K562 (cell line): ENCODE measurements at regions not wholly inside any gene's neighbourhood (a gene's known extent, or its start where the extent isn't known, plus 50 kb on each side); places are given as distances from the start of the nearest gene placed in this dataset.

ENCODE experiments used
- ATAC-seq: fragments of 200-7000 bp; cut with Tn5 transposase; 3 replicates; pipeline ENCODE4 v1.9.1; 2020; ENCODE audit warnings: moderate library complexity
- BruUV-seq: library from RNA; stranded (reverse); fragments of 400-500 nt; replicated peaks from 2 replicates; lab custom pipeline; 2021; lab: Mats Ljungman, UMichigan
- CTCF ChIA-PET: fragments of 300-600 bp; formaldehyde crosslinking; extraction: SDS; loops from one replicate; lab custom pipeline; 2021; ENCODE audit warnings: low intra/inter-chr PET ratio; lab: Yijun Ruan, JAX
- POLR2A ChIA-PET: fragments of 300-600, 350-650 bp; sonication (Branson Sonifier 250); formaldehyde crosslinking; extraction: SDS; loops from one replicate; lab custom pipeline; 2021; ENCODE audit warnings: antibody characterized with exemption, inconsistent platforms; lab: Yijun Ruan, JAX
- DNase-seq, 4 experiments: peaks; one replicate each; pipeline versions ENCODE4 v3.0.0 to v3.0.0-alpha.2; 2011 to 2018; ENCODE audit warnings: low spot score in 3 of 4, mixed read lengths in 3 of 4; ENCODE audit errors: extremely low read depth in 1 of 4
- FAIRE-seq: peaks from 2 replicates; lab custom pipeline; 2011; peaks lifted over from hg19 to GRCh38; lab: Jason Lieb, UNC
- H2AFZ ChIP-seq: 2 replicates; pipeline ENCODE4 v1.6.0; 2011; ENCODE audit warnings: low read depth, low read length, control low read depth, inconsistent platforms
- H3K27ac ChIP-seq: fragments of 200-600 bp; 3 replicates; pipeline ENCODE4 v1.8.0; 2011; ENCODE audit warnings: low read depth, mild to moderate bottlenecking, control low read depth, inconsistent platforms, low read length, moderate library complexity, mixed read lengths; ENCODE audit errors: extremely low read depth
- H3K27me3 ChIP-seq, 2 experiments: fragments of 300-600 bp in 1 of 2; 2 replicates in 1 of 2; 3 replicates in 1 of 2; pipeline versions ENCODE4 v1.6.0 to v1.8.0; 2011; ENCODE audit warnings: inconsistent platforms in 2 of 2, low read length in 2 of 2, mild to moderate bottlenecking in 1 of 2, mixed read lengths in 1 of 2, moderate library complexity in 1 of 2; ENCODE audit not compliant: control insufficient read depth in 2 of 2, insufficient read depth in 2 of 2
- H3K36me3 ChIP-seq: fragments of 300-600 bp; 3 replicates; pipeline ENCODE4 v1.8.0; 2011; ENCODE audit warnings: mild to moderate bottlenecking, low read length, inconsistent platforms; ENCODE audit not compliant: control insufficient read depth, insufficient read depth
- H3K4me1 ChIP-seq, 2 experiments: fragments of 200-600 bp in 1 of 2; replicated peaks in 1 of 2; 2 replicates in 1 of 2; 3 replicates in 1 of 2; pipeline versions ENCODE4 v1.5.1 to v1.8.0; 2011; ENCODE audit warnings: inconsistent platforms in 2 of 2, low read length in 2 of 2, mild to moderate bottlenecking in 1 of 2, mixed read lengths in 1 of 2, moderate library complexity in 1 of 2; ENCODE audit not compliant: control insufficient read depth in 2 of 2, insufficient read depth in 2 of 2
- H3K4me2 ChIP-seq: 2 replicates; pipeline ENCODE4 v1.6.1; 2011; ENCODE audit warnings: low read length, control low read depth, inconsistent platforms, mixed read lengths; ENCODE audit not compliant: insufficient read depth
- H3K4me3 ChIP-seq: fragments of 200-600 bp; sonication (generic), shearing (Covaris generic); 2 replicates; pipeline ENCODE4 v1.5.1; 2016; ENCODE audit warnings: control low read depth, inconsistent platforms
- H3K79me2 ChIP-seq: fragments of 200-600 bp; 3 replicates; pipeline ENCODE4 v1.8.0; 2011; ENCODE audit warnings: low read length, inconsistent platforms; ENCODE audit not compliant: control insufficient read depth, insufficient read depth
- H3K9ac ChIP-seq, 2 experiments: 2 replicates each; pipeline versions ENCODE4 v1.6.0 to v1.6.1; 2011; ENCODE audit warnings: low read depth in 2 of 2, low read length in 2 of 2, control low read depth in 1 of 2, inconsistent platforms in 1 of 2, mild to moderate bottlenecking in 1 of 2, mixed read lengths in 1 of 2; ENCODE audit not compliant: insufficient read depth in 1 of 2
- H3K9me1 ChIP-seq: one replicate; pipeline ENCODE4 v1.6.0; 2011; ENCODE audit warnings: inconsistent platforms, mild to moderate bottlenecking, low read length, moderate library complexity; ENCODE audit not compliant: control insufficient read depth, insufficient read depth
- H3K9me3 ChIP-seq: replicated peaks from 2 replicates; pipeline ENCODE4 v1.5.1; 2011; ENCODE audit warnings: low read depth, low read length, inconsistent platforms; ENCODE audit not compliant: control insufficient read depth, insufficient read depth
- H4K20me1 ChIP-seq: replicated peaks from 2 replicates; pipeline ENCODE4 v1.6.1; 2011; ENCODE audit warnings: low read length, inconsistent platforms, mixed read lengths; ENCODE audit not compliant: control insufficient read depth, insufficient read depth
- ASH1L ChIP-seq: fragments of 450-650 bp; IDR thresholded peaks from 2 replicates; pipeline ENCODE4 v1.6.1; 2018; ENCODE audit warnings: borderline replicate concordance, mild to moderate bottlenecking, low read depth; ENCODE audit not compliant: partially characterized antibody
- FOS ChIP-seq: IDR thresholded peaks from 3 replicates; pipeline ENCODE4 v1.6.1; 2011; ENCODE audit not compliant: insufficient read length; ENCODE audit errors: extremely low read depth
- GTF2E2 ChIP-seq: fragments of 200-800 bp; sonication (Bioruptor generic); IDR thresholded peaks from 2 replicates; pipeline ENCODE4 v1.6.1; 2016; ENCODE audit warnings: missing genetic modification characterization, missing compliant biosample characterization
- PHB2 ChIP-seq: fragments of 450-650 bp; IDR thresholded peaks from 2 replicates; pipeline ENCODE4 v1.6.1; 2017; ENCODE audit warnings: low read depth
- RBM22 ChIP-seq: fragments of 200-400 bp; formaldehyde crosslinking; IDR thresholded peaks from 2 replicates; pipeline ENCODE4 v1.6.1; 2018; ENCODE audit warnings: low read length, low read depth; ENCODE audit not compliant: poor library complexity, severe bottlenecking
- SRSF1 ChIP-seq: fragments of 200-400 bp; formaldehyde crosslinking; IDR thresholded peaks from 2 replicates; pipeline ENCODE4 v1.6.1; 2017; ENCODE audit warnings: mild to moderate bottlenecking, low read depth, low read length, moderate library complexity
- STAT5B ChIP-seq: fragments of 250-450 bp; sonication (Bioruptor Pico); IDR thresholded peaks from 2 replicates; pipeline ENCODE4 v1.8.0; 2021; ENCODE audit warnings: mild to moderate bottlenecking, inconsistent platforms
- TARDBP ChIP-seq: fragments of 450-650 bp; IDR thresholded peaks from 2 replicates; pipeline ENCODE4 v1.6.1; 2016
- TCFL5 ChIP-seq: fragments of 250-450 bp; sonication (Bioruptor Pico); conservative IDR thresholded peaks from 2 replicates; pipeline ENCODE4 v1.6.1; 2021; ENCODE audit warnings: mild to moderate bottlenecking, moderate library complexity, matching md5 sums
- TGIF2 ChIP-seq: sonication (generic); formaldehyde crosslinking; IDR thresholded peaks from 2 replicates; pipeline ENCODE4 v1.8.1; 2022; ENCODE audit warnings: mild to moderate bottlenecking, missing genetic modification reagents, moderate library complexity
- WGBS: fragments of 100-300 bp; shearing (Covaris generic); methylation state at CpG from one replicate; pipeline ENCODE4 v1.1.6; 2016; ENCODE audit warnings: low coverage, mixed read lengths; ENCODE audit not compliant: insufficient coverage; ENCODE audit errors: missing lambda C conversion rate; 5-methylcytosine and 5-hydroxymethylcytosine counted together
- in situ Hi-C: fragments of 300-500 bp; cut with MboI; formaldehyde crosslinking; loops from 4 replicates; pipeline ENCODE4 v1.15.0; 2018; ENCODE audit warnings: inconsistent platforms, mixed read lengths
- intact Hi-C: fragments of 100-400 bp; cut with micrococcal nuclease; formaldehyde crosslinking; loops from 2 replicates; pipeline ENCODE4 v1.14.2; 2022
- TF ChIP-seq, protein P1 (sequence below): fragments of 250-450 bp; sonication (Bioruptor Pico); IDR thresholded peaks from 2 replicates; pipeline ENCODE4 v1.5.0; 2021
- TF ChIP-seq, protein P2 (sequence below), 2 experiments: fragments of 250-450 bp in 1 of 2; fragments of 450-650 bp in 1 of 2; sonication (Bioruptor Pico) in 1 of 2; IDR thresholded peaks; 2 replicates each; pipeline versions ENCODE4 v1.6.1 to v1.8.0; 2016 to 2021; ENCODE audit warnings: mild to moderate bottlenecking in 2 of 2, moderate library complexity in 2 of 2, missing compliant biosample characterization in 1 of 2, missing genetic modification characterization in 1 of 2
- TF ChIP-seq, protein P3 (sequence below): fragments of 450-650 bp; conservative IDR thresholded peaks from 2 replicates; pipeline ENCODE4 v1.6.1; 2016; ENCODE audit warnings: missing genetic modification characterization, low read depth, mild to moderate bottlenecking, control low read depth, missing compliant biosample characterization

DNA sequence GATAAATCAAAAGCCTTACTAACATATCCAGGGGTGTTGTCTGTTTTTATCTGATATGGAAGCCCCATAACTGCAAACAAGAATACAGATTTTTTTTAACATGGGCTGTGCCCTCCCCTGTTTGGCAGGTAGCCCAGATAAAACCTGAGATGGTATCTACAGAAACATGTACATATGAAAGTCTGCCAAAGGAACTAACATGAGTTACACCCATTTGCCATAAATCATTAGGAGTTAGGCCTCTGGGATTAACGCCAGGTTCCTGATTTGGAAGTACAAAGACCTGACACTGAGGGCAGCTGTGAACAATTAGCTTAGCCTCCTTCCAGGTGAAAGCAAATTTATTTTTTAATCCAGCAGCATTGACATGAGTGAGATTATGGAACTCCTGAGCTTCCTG lies 264.3 kb downstream of the TECRL start:
- in situ Hi-C loops (no loop called here), intact Hi-C loops (no loop called here)
- CTCF ChIA-PET = no interaction called here
- H3K36me3 ChIP-seq = no peaks in the 10 kb centered on the region
- no peaks in the 10 kb centered on the region for H4K20me1 ChIP-seq
- DNase-seq (no peak), ATAC-seq (no peak), FAIRE-seq (no peak)
- H3K9ac ChIP-seq = no peak overlapping the region
- H3K9me1 ChIP-seq = no peaks in the 10 kb centered on the region
- POLR2A ChIA-PET = no interaction called here
- H3K4me2 ChIP-seq = no peak overlapping the region
- no peaks in the 10 kb centered on the region for H3K27me3 ChIP-seq
- no peak overlapping the region for H3K4me3 ChIP-seq
- H3K27ac ChIP-seq = no peak overlapping the region
- no peaks in the 10 kb centered on the region for H3K4me1 ChIP-seq
- WGBS = 0% methylated on average over 1 of the region's 1 CpG
- H3K79me2 ChIP-seq = no peaks in the 10 kb centered on the region
- BruUV-seq = no TSS peak
- no peak overlapping the region for H2AFZ ChIP-seq
- TF ChIP-seq GTF2E2 (tag) (no peak), TARDBP (no peak), TGIF2 (CRISPR knock-in tag) (no peak), STAT5B (CRISPR knock-in tag) (no peak)
- TF ChIP-seq, protein P1, sequence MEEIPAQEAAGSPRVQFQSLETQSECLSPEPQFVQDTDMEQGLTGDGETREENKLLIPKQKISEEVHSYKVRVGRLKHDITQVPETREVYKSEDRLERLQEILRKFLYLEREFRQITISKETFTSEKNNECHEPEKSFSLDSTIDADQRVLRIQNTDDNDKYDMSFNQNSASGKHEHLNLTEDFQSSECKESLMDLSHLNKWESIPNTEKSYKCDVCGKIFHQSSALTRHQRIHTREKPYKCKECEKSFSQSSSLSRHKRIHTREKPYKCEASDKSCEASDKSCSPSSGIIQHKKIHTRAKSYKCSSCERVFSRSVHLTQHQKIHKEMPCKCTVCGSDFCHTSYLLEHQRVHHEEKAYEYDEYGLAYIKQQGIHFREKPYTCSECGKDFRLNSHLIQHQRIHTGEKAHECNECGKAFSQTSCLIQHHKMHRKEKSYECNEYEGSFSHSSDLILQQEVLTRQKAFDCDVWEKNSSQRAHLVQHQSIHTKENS (CRISPR knock-in tag) = no peak
- TF ChIP-seq, all 486 proteins: peak for 0
- H3K9me3 ChIP-seq = no peaks in the 10 kb centered on the region

DNA sequence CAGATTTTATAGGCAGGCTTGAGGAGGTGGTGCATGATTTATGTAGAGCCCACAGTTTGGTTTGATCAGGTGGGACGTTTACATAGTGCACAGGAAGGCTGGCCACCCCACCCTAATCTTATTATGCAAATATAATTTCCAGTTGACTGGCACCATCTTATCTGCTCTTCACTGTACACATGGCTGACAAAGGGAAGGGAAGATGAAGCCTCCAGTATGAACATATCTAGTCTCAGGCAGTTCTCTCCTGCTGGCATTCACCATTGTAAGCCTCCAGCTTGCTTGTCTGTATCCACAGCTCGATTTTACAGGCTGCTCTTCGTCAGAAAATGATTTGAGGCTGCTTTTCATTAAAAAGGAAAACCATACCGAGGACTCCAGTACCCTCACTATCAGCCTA lies 278.3 kb downstream of the TECRL start:
- H2AFZ ChIP-seq = no peak overlapping the region
- POLR2A ChIA-PET = no interaction called here
- H3K27me3 ChIP-seq = no peaks in the 10 kb centered on the region
- no peak overlapping the region for H3K27ac ChIP-seq
- H3K4me1 ChIP-seq = no peaks in the 10 kb centered on the region
- no peak overlapping the region for H3K4me2 ChIP-seq
- H3K79me2 ChIP-seq = no peaks in the 10 kb centered on the region
- DNase-seq = no peak
- H3K36me3 ChIP-seq = no peaks in the 10 kb centered on the region
- CTCF ChIA-PET = no interaction called here
- no peaks in the 10 kb centered on the region for H3K9me1 ChIP-seq
- intact Hi-C loops = no loop called here
- no peak overlapping the region for H3K4me3 ChIP-seq
- H3K9me3 ChIP-seq = no peaks in the 10 kb centered on the region; the same call in 1 of the 2 replicates
- no peak for FAIRE-seq
- BruUV-seq = no TSS peak
- WGBS = 0% methylated on average over 4 of the region's 4 CpGs
- H3K9ac ChIP-seq = no peak overlapping the region
- no peak for ATAC-seq
- in situ Hi-C loops = no loop called here
- no peaks in the 10 kb centered on the region for H4K20me1 ChIP-seq
- TF ChIP-seq ASH1L (no peak), PHB2 (no peak), RBM22 (no peak), SRSF1 (no peak), FOS (no peak), TCFL5 (no peak)
- TF ChIP-seq, protein P2, sequence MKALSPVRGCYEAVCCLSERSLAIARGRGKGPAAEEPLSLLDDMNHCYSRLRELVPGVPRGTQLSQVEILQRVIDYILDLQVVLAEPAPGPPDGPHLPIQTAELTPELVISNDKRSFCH (CRISPR knock-in tag; IDR thresholded peaks at IDR 0.05) = no peak
- TF ChIP-seq, protein P2 (tag; IDR thresholded peaks at IDR 0.05) = no peak
- TF ChIP-seq, protein P3, sequence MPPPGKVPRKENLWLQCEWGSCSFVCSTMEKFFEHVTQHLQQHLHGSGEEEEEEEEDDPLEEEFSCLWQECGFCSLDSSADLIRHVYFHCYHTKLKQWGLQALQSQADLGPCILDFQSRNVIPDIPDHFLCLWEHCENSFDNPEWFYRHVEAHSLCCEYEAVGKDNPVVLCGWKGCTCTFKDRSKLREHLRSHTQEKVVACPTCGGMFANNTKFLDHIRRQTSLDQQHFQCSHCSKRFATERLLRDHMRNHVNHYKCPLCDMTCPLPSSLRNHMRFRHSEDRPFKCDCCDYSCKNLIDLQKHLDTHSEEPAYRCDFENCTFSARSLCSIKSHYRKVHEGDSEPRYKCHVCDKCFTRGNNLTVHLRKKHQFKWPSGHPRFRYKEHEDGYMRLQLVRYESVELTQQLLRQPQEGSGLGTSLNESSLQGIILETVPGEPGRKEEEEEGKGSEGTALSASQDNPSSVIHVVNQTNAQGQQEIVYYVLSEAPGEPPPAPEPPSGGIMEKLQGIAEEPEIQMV = no peak
